Chondrocyte (in vitro differentiated cells): ENCODE measurements at regions not wholly inside any gene's neighbourhood (a gene's known extent, or its start where the extent isn't known, plus 50 kb on each side); places are given as distances from the start of the nearest gene placed in this dataset.

Experiments
- DNase-seq: peaks from one replicate; pipeline ENCODE4 v3.0.0; 2021; ENCODE audit warnings: mixed read lengths, low spot score
- H3K27ac Mint-ChIP-seq: one replicate; pipeline ENCODE4 v1.8.0; 2021; ENCODE audit warnings: mild to moderate bottlenecking, moderate library complexity, mixed read lengths; ENCODE audit not compliant: unreplicated experiment
- H3K27me3 Mint-ChIP-seq: 2 replicates; pipeline ENCODE4 v1.8.0; 2021; ENCODE audit warnings: low read depth, mixed read lengths
- H3K36me3 Mint-ChIP-seq: 2 replicates; pipeline ENCODE4 v1.8.0; 2021; ENCODE audit warnings: low read depth, mixed read lengths
- H3K4me1 Mint-ChIP-seq: 2 replicates; pipeline ENCODE4 v1.8.0; 2021; ENCODE audit warnings: low read depth, mild to moderate bottlenecking, mixed read lengths
- H3K4me3 Mint-ChIP-seq: one replicate; pipeline ENCODE4 v1.8.0; 2021; ENCODE audit warnings: mild to moderate bottlenecking, moderate library complexity, mixed read lengths; ENCODE audit not compliant: unreplicated experiment
- H3K9me3 Mint-ChIP-seq: 2 replicates; pipeline ENCODE4 v1.8.0; 2021; ENCODE audit warnings: low read depth, mixed read lengths
- TF ChIP-seq, protein P1 (sequence below): fragments of 200-600 bp; sonication (generic); IDR thresholded peaks from 2 replicates; pipeline ENCODE4 v1.5.0; 2021; ENCODE audit warnings: antibody characterized with exemption, mild to moderate bottlenecking, moderate library complexity

DNA sequence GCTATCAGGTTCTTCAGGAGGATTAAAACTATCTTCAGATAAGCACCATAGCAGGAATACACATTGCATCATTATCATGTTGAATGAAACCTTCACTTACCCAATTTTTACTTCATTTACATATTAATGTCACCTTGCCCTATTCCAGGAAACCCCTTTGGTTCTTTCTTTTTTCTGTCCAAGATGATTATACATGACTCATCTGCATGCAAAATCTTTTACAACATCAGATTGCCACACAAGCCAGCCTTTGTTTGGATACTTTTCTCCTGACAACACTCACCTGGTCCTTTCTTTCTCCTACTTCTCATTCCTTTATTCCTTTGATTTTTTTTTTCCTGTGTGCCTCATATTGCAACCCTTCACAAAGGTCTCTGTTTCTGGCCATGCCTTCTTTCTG lies 200.5 kb upstream of the POU3F2 start:
- no peaks in the 10 kb centered on the region for H3K36me3 Mint-ChIP-seq
- DNase-seq: no peak
- H3K27ac Mint-ChIP-seq: no peak overlapping the region
- peaks cover 17% of the 10 kb centered on the region for H3K27me3 Mint-ChIP-seq
- H3K4me3 Mint-ChIP-seq: no peak overlapping the region
- no peaks in the 10 kb centered on the region for H3K9me3 Mint-ChIP-seq
- H3K4me1 Mint-ChIP-seq: no peaks in the 10 kb centered on the region
- TF ChIP-seq, protein P1, sequence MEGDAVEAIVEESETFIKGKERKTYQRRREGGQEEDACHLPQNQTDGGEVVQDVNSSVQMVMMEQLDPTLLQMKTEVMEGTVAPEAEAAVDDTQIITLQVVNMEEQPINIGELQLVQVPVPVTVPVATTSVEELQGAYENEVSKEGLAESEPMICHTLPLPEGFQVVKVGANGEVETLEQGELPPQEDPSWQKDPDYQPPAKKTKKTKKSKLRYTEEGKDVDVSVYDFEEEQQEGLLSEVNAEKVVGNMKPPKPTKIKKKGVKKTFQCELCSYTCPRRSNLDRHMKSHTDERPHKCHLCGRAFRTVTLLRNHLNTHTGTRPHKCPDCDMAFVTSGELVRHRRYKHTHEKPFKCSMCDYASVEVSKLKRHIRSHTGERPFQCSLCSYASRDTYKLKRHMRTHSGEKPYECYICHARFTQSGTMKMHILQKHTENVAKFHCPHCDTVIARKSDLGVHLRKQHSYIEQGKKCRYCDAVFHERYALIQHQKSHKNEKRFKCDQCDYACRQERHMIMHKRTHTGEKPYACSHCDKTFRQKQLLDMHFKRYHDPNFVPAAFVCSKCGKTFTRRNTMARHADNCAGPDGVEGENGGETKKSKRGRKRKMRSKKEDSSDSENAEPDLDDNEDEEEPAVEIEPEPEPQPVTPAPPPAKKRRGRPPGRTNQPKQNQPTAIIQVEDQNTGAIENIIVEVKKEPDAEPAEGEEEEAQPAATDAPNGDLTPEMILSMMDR: no peak

DNA sequence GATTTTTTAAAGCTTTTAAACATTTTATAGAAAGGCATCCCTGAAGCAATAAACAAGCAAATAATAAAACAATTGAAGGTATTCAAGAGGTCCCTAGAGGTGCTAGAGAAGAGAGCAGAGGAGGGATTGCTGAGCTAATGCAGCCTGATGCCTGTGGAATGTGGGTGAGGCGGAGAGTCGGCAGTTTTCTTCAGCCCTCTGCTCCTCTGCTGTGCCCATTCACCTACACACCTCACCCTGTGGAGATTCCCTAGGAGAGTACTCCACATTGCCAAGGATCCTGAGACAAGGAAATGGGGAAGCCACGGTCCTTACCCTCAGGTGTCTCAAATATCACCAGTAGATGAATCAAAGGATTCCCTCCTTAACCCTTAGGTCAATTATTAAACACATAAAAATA lies 199.8 kb upstream of the POU3F2 start:
- TF ChIP-seq, protein P1: no peak
- H3K9me3 Mint-ChIP-seq: no peaks in the 10 kb centered on the region
- no peak overlapping the region for H3K4me3 Mint-ChIP-seq
- no peaks in the 10 kb centered on the region for H3K36me3 Mint-ChIP-seq
- H3K27me3 Mint-ChIP-seq: peaks cover 16% of the 10 kb centered on the region
- DNase-seq: no peak
- no peaks in the 10 kb centered on the region for H3K4me1 Mint-ChIP-seq
- H3K27ac Mint-ChIP-seq: no peak overlapping the region

DNA sequence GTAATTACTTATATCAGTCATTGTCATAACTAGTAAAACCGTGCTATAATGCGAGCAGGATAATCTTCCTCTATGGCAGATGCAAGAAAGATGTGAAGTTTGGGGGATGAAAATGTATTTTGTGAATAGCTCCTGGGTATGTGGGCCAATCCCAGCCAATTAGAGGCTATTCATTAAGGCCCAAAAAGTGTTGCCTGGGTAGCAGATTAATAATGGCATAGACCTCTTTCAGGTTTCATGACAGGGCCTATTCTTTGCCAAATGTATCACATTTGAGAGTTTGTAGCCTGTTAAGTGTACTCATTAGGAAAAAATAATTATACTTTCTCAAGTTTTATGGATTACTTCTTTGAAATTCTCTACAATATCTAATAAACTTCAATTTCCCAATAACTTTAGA lies 199.2 kb upstream of the POU3F2 start:
- Mint-ChIP-seq H3K4me1 (no peaks in the 10 kb centered on the region), H3K27ac (no peak overlapping the region), H3K4me3 (no peak overlapping the region), H3K27me3 (peaks cover 16% of the 10 kb centered on the region), H3K9me3 (no peaks in the 10 kb centered on the region), H3K36me3 (no peaks in the 10 kb centered on the region)
- TF ChIP-seq, protein P1: no peak
- no peak for DNase-seq

DNA sequence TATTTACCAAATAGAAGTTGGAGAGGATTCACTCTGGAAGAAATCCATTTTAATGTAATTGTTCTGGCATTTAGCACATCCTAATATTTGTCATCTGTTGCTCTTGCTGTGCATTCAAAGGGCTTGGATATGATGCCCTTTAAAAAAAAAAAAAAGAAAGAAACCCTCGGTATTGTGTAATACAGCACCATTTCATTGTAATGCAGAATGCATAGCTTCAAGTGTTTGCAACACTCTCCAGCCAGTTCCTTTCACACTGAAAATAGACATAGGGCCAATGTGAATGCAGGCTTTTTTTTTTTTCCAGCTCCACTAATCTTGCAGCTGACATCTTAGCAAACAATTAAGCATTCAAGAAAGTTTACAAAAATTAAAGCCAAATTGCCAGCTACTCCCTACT lies 197.4 kb upstream of the POU3F2 start:
- Mint-ChIP-seq H3K4me3 (no peak overlapping the region), H3K4me1 (no peaks in the 10 kb centered on the region), H3K27ac (no peak overlapping the region), H3K36me3 (no peaks in the 10 kb centered on the region), H3K9me3 (no peaks in the 10 kb centered on the region), H3K27me3 (peaks cover 11% of the 10 kb centered on the region)
- no peak for DNase-seq
- TF ChIP-seq, protein P1: no peak

DNA sequence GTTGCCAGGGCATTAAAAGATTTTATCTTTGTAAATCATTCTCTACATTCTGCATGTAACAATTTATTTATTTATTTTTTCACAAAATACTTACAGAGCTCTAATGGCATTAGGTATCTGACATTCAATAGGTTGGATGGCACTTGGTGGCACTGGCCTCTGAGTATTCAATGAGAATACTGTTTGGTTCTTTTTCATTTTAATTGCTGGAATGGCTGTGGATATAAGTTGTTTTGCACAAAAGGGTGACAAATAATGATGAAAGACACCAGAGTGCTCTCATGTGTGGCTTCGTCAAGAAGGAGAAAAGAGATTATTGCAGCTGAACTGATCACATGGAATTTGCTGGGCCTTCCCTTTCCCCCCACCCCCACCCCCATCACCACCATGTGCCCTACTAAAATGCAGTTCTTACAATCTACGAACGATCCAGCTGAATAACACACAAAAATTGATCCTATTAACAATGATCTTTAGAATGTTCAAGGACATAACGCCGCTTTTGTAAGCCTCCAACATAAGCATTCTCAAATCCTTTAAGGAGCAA lies 195.2 kb upstream of the POU3F2 start:
- no peak overlapping the region for H3K4me3 Mint-ChIP-seq
- no peaks in the 10 kb centered on the region for H3K36me3 Mint-ChIP-seq

More for the DNA sequence above, 195.2 kb upstream of the POU3F2 start:
- H3K4me1 Mint-ChIP-seq: no peaks in the 10 kb centered on the region
- no peak overlapping the region for H3K27ac Mint-ChIP-seq
- H3K9me3 Mint-ChIP-seq: no peaks in the 10 kb centered on the region
- TF ChIP-seq, protein P1: no peak
- DNase-seq: no peak
- peaks cover 8% of the 10 kb centered on the region for H3K27me3 Mint-ChIP-seq
